Natural killer cell treated with Interleukin-12 subunit alpha and Interleukin-12 subunit beta and Interleukin-15 and Interleukin-18, amount 100 ng/mL, for 72 hours (primary cell): ENCODE measurements at regions not wholly inside any gene's neighbourhood (a gene's known extent, or its start where the extent isn't known, plus 50 kb on each side); places are given as distances from the start of the nearest gene placed in this dataset.

Experiments used
- ATAC-seq, 2 donors: fragments of 150-1000 bp; cut with Tn5 transposase in 1 of 2; sonication (Bioruptor Pico), chemical (Tn5 transposase) in 1 of 2; 2 replicates each; pipeline ENCODE4 v1.10.0; 2021
- DNase-seq: peaks from one replicate; pipeline ENCODE4 v3.0.0; 2022; ENCODE audit warnings: low spot score
- H3K27ac Mint-ChIP-seq, 2 donors: 1 replicate in 1 of 2; 2 replicates in 1 of 2; pipeline ENCODE4 v1.8.0; 2022; ENCODE audit warnings: mixed read lengths in 2 of 2, mild to moderate bottlenecking in 1 of 2, moderate library complexity in 1 of 2
- H3K27me3 Mint-ChIP-seq, 2 donors: 1 replicate in 1 of 2; 2 replicates in 1 of 2; pipeline ENCODE4 v1.8.0; 2022; ENCODE audit warnings: mixed read lengths in 2 of 2
- H3K36me3 Mint-ChIP-seq: one replicate; pipeline ENCODE4 v1.8.0; 2022; ENCODE audit warnings: mixed read lengths
- H3K4me1 Mint-ChIP-seq, 2 donors: 1 replicate in 1 of 2; 2 replicates in 1 of 2; pipeline ENCODE4 v1.8.0; 2022; ENCODE audit warnings: low read depth in 2 of 2, mixed read lengths in 2 of 2, mild to moderate bottlenecking in 1 of 2
- H3K4me3 Mint-ChIP-seq: one replicate; pipeline ENCODE4 v1.8.0; 2022; ENCODE audit warnings: mixed read lengths
- H3K9me3 Mint-ChIP-seq: 2 replicates; pipeline ENCODE4 v1.8.0; 2022; ENCODE audit warnings: mixed read lengths

DNA sequence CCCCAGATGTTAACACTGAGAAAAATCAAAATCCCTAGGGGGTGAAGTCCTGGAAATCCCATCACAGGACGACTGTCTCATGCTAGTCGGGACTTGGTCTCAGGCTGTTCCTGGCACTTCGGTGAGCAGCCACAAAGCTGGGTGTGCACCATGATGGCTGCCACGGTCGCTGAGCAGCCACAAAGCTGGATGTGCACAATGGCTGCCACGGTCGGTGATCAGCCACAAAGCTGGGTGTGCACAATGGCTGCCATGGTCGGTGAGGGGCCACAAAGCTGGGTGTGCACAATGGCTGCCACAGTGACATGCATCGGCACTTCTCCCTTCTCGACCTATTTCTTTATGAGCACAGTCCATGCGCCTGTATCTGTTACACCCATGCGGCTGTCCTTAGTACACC is 505.1 kb downstream of the TCERG1L start:
- no peak for DNase-seq
- Mint-ChIP-seq H3K36me3 (no peaks in the 10 kb centered on the region), H3K27me3 (no peaks in the 10 kb centered on the region), H3K4me1 (no peaks in the 10 kb centered on the region), H3K4me3 (no peak overlapping the region), H3K27ac (no peak overlapping the region), H3K9me3 (no peaks in the 10 kb centered on the region)
- no peak for ATAC-seq

DNA sequence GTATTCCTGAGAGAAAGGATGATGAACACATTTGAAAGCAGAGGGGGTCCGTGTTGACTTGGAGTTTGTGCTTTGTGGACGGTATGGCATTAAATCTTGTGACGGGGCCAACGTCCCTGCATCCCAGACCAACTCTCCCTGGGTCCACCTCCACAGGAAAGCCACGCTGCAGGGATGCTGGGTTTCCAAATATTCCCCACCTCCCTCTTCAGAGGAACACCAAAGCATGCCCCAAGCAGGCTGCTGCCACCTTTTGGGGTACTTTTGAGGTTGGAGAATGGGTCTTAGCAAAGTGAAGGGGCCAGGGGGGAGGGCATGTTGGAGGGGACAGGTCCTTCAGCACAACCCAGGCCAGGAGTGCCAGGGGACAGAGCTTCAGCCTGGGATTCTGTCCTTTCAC is 504.4 kb downstream of the TCERG1L start:
- Mint-ChIP-seq H3K36me3 (no peaks in the 10 kb centered on the region), H3K4me3 (no peak overlapping the region), H3K4me1 (no peaks in the 10 kb centered on the region), H3K27me3 (no peaks in the 10 kb centered on the region), H3K9me3 (no peaks in the 10 kb centered on the region), H3K27ac (no peak overlapping the region)
- DNase-seq, result peak; percentile 16
- ATAC-seq, result no peak

DNA sequence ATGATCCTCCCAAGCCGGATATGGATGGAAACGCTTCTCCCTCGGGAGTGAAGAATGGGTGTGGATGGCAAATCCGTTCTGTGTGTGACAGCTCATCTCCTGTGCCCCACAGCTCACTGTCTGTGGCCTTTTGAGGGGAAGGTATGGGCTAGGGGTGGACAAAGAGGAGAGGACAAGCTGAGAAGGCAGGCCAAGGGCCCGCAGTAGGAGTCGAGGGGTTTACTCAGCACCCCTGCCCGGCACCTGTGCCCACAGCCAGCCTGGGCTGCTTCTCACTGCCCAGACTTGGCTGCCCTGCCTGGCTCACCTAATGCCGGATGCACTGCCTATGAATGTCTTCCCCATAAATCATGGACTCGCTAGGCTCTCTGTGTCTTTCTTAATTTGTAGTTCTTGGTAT is 503.8 kb downstream of the TCERG1L start:
- no peaks in the 10 kb centered on the region for H3K36me3 Mint-ChIP-seq
- ATAC-seq, result no peak

DNA sequence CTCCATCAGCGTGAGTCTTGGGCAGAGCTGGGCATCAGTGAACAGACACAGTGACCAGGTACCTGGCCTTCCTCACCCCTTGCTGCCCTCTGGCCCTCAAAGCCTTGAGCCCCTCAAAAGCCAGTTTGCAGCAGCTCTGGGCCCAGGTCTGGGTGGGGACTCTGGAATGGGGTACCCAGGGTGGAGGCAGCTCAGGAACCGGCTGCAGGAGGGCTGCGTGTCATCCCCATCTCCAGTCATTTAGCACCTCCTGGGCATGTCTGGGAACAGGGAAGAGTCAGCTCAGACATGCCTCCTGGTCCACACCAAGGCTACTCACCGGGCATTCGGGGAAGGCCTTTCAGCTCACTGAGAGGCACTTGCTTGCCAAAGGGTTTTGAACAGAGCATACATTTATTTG is 503.3 kb downstream of the TCERG1L start:
- no peaks in the 10 kb centered on the region for H3K27me3 Mint-ChIP-seq

More for the DNA sequence above, 503.8 kb downstream of the TCERG1L start:
- Mint-ChIP-seq H3K27me3 (no peaks in the 10 kb centered on the region), H3K27ac (no peak overlapping the region), H3K4me3 (no peak overlapping the region), H3K4me1 (no peaks in the 10 kb centered on the region), H3K9me3 (no peaks in the 10 kb centered on the region)
- DNase-seq, result peak; percentile 28

DNA sequence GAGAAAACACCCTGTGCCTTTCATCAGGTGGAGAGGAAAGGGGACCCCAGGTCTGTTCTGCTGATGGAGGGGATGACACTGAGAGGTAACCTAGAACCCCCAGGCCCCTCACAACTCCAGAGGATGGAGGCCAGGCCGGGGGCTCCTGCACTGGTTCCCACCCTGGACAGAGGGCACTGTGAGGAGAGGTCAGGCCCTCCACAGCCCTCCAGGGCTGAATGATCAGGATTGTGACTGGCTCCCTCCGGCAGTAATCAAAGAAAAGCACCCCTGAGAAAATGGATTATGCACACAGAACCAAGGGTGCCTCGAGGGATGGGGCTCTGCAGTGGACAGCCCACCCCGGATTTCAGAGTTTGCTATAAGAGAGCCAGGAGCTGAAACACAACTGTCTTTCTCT is 502.8 kb downstream of the TCERG1L start:
- H3K27me3 Mint-ChIP-seq, result no peaks in the 10 kb centered on the region
- no peak overlapping the region for H3K4me3 Mint-ChIP-seq
- no peaks in the 10 kb centered on the region for H3K36me3 Mint-ChIP-seq
- no peak overlapping the region for H3K27ac Mint-ChIP-seq
- DNase-seq (no peak), ATAC-seq (no peak)
- no peaks in the 10 kb centered on the region for H3K4me1 Mint-ChIP-seq
- no peaks in the 10 kb centered on the region for H3K9me3 Mint-ChIP-seq

More for the DNA sequence above, 503.3 kb downstream of the TCERG1L start:
- Mint-ChIP-seq H3K9me3 (no peaks in the 10 kb centered on the region), H3K4me1 (no peaks in the 10 kb centered on the region), H3K36me3 (no peaks in the 10 kb centered on the region), H3K27ac (no peak overlapping the region), H3K4me3 (no peak overlapping the region)
- no peak for ATAC-seq
- DNase-seq, result no peak

DNA sequence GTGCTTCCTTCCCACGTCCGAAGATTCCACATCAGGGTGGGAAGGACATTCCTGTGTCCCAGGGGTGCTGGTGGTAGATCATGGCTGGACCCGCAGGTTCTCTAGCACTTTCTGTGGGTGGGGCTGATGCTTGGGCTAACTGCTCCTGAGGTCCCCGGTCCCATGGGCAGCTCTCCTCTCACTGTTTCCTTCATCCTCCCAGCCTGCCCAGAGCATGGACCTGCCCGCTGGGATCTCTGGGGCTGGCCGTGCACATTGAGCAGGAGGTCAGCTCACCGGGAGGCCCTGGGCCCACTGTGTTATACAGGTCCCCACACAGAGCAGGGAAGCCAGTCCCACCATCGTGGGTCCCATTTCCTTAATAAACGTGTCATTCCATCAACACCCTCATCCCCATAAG is 502.3 kb downstream of the TCERG1L start:
- no peak overlapping the region for H3K4me3 Mint-ChIP-seq

DNA sequence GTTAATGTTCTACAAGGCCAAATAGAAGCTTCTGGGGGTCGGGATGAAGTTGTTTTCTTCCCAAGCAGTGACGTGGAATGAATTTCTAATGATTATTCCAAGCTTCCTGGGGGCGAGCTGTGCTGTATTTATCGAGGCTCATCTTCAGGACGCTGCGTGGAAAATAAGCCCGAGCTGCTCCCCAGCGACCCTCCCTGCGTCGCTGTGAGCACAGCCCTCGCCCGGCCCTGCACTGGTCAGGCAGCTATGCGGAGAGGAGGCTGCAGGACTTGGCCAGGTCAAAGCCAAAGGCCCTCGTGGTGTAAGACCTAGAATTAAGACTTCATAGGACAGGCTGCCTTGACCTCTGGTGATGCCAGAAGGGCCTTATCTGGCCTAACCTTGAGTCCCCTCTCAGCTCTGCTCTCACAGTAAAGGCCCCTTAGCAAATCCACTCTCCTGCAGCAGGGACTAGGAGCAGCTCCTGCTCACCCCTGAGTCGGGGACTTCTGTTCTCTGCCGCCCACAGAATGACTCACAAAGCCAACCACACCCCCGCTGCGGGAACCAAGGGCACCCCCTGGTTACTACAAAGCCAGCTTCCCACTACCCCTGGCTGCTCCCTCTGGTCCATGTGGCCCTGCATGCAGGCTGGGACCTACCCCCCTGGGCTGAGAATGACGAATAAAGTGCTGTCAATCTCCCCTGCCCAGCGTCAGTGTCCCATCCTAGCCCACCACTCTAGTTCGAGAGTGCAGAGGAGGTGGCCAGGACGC is 501.6 kb downstream of the TCERG1L start:
- DNase-seq (no peak), ATAC-seq (no peak)
- no peak overlapping the region for H3K27ac Mint-ChIP-seq
- no peaks in the 10 kb centered on the region for H3K9me3 Mint-ChIP-seq
- H3K36me3 Mint-ChIP-seq, result no peaks in the 10 kb centered on the region
- H3K4me1 Mint-ChIP-seq, result no peaks in the 10 kb centered on the region
- H3K27me3 Mint-ChIP-seq, result no peaks in the 10 kb centered on the region
- H3K4me3 Mint-ChIP-seq, result no peak overlapping the region

More for the DNA sequence above, 502.3 kb downstream of the TCERG1L start:
- no peaks in the 10 kb centered on the region for H3K9me3 Mint-ChIP-seq
- ATAC-seq, result no peak
- no peaks in the 10 kb centered on the region for H3K4me1 Mint-ChIP-seq
- no peak for DNase-seq
- no peaks in the 10 kb centered on the region for H3K36me3 Mint-ChIP-seq
- no peak overlapping the region for H3K27ac Mint-ChIP-seq
- H3K27me3 Mint-ChIP-seq, result no peaks in the 10 kb centered on the region

DNA sequence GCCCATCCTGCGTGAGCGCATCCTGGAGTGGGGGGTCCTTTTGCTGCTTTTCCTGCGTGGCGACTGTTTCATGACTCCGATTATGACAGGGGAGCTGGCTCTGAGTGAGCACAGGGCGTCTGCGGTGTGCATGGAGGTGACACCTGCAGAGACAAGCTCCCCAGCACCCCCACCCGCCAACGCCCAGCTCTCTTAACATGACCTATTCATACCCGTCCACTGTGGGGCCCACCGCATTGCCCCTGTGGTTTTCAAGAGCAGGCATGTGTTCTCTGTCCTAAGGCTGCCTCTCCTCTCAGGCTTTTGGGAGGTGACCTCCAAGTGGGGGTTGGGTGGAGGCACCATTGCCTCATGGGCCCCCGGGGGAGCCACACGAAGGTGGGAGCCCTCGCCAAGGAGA is 500.7 kb downstream of the TCERG1L start:
- no peaks in the 10 kb centered on the region for H3K36me3 Mint-ChIP-seq
- H3K27ac Mint-ChIP-seq, result no peak overlapping the region
- ATAC-seq (no peak), DNase-seq (no peak)
- H3K4me1 Mint-ChIP-seq, result no peaks in the 10 kb centered on the region
- no peaks in the 10 kb centered on the region for H3K9me3 Mint-ChIP-seq
- no peak overlapping the region for H3K4me3 Mint-ChIP-seq
- H3K27me3 Mint-ChIP-seq, result no peaks in the 10 kb centered on the region

DNA sequence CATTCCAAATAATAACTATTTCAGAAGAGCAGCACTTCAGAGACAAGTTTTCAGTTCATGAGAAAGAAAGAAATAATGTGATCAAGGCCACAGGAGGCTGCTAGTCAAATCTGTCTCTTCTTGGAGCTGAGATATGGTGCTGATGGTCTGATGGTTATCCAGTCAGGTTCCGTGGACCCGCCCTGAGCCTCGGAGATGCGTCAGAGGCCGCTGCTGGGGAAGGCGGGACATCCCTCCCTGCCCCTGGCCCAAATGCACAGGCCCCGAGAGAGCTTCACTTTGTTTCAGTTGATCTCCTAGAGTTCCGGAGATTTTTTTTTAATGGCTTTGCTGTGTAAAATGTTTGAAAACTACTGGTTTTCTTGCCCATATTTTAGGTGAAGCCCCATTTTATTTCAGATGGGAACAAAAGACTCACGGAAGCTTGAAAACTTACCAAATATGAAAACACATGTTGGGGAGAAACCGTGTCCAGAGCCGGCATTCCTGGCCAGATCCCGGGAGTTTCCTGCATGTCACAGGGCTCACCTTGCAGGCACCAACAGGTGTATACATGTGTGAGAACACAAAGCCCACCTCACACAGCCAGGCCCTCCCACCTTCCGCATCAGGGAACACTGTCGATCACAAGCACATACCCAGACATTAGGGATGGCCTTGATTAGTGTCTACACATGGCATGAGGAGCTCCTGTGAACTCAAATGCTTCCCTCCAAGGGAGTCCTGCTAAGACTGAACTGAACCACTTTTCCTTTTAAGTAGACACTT is 499.0 kb downstream of the TCERG1L start:
- H3K4me3 Mint-ChIP-seq, result no peak overlapping the region
- ATAC-seq (no peak), DNase-seq (no peak)
- no peaks in the 10 kb centered on the region for H3K9me3 Mint-ChIP-seq
- H3K27me3 Mint-ChIP-seq, result no peaks in the 10 kb centered on the region
- no peaks in the 10 kb centered on the region for H3K4me1 Mint-ChIP-seq
- H3K27ac Mint-ChIP-seq, result no peak overlapping the region
- H3K36me3 Mint-ChIP-seq, result no peaks in the 10 kb centered on the region

DNA sequence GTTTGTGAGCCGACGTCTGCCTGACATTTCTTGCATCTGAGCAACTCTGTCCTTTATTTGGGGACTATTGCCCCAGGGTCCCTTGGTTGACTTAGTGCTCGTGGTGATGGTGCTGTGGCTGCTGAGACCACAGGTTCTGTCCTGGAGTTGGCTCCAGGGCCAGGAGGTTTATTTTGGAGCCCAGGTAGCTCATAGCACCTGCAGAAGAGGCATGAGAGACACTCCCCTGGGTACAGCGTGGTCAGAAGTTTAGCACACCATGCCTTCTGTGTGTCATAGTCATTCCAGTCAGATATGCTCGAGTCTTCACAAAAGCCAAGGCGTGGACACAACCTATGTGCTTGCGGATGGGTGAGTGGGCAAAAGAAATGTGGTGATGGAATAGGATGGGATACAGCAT is 496.9 kb downstream of the TCERG1L start:
- Mint-ChIP-seq H3K9me3 (peaks cover 8% of the 10 kb centered on the region), H3K4me3 (no peak overlapping the region), H3K36me3 (no peaks in the 10 kb centered on the region), H3K27ac (no peak overlapping the region), H3K4me1 (no peaks in the 10 kb centered on the region), H3K27me3 (no peaks in the 10 kb centered on the region)
- DNase-seq, result no peak
- ATAC-seq, result no peak

DNA sequence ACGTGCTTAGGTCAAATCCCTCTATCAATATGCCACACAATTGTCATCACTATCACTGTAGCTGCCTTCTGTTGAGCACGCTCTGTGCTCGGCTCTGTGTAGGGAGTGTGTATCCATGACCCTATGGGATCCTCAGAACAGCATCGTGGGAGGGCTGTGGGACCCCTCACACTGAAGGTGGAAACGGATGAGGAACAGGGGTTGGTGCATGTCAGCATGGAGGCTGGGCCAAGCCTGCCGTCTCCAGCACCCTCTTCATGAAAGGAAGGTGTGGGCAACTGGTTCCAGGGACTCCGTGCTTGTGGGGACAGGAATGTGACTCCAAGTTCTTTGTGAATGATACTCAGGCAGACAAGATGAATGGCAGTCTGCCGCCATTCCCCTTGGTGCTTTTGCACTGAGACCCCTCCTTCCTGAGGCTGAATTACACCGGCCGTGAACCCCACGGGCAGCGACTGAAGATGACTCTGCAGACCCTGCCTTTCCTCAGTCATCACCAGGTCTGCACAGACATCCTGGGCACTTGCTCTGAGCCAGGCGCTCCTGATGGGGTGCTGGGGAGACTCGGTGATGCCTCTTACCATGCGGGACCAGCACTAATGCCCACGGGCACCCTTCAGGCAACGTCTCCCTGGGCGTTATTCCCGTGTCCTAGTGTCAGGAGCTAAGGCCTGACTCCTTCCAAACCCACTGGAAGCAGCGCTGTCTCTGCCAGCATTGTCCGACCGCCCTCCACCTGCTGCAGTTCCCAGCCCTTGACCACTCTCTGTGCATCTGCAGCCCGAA is 495.2 kb downstream of the TCERG1L start:
- Mint-ChIP-seq H3K4me3 (no peak overlapping the region), H3K27ac (no peak overlapping the region), H3K36me3 (no peaks in the 10 kb centered on the region), H3K9me3 (peaks cover 8% of the 10 kb centered on the region), H3K4me1 (no peaks in the 10 kb centered on the region), H3K27me3 (no peaks in the 10 kb centered on the region)
- DNase-seq, result no peak
- ATAC-seq, result peak; percentile 39 to 40

DNA sequence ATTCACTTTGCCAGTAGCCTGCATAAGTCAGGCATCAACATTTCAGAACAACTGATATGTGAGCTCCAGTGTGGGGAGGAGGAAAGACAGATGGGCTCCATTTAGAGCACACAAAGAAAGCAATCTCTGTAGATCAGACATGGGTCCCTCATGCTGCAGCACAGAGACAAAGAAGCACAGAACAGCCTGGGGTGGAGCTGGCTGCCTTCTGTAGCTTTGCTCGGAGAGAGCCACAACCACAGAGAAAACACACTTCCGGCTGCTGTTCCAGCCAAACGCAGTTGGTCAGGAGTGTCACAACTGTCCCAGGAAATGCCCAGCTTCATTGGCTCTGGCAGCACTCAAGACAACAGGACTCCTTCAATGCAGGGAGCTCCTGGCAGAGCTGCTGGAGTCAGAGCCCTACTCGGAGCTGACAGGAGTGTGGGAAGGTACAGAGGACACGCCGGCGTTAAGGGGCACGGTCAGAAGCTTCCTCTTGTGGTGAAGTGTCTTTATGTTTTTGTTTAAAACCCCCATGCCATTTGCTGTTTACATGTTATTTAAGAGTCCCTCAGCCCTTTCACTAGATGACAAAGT is 494.4 kb downstream of the TCERG1L start:
- Mint-ChIP-seq H3K4me3 (no peak overlapping the region), H3K4me1 (no peaks in the 10 kb centered on the region), H3K27ac (no peak overlapping the region), H3K9me3 (peaks cover 8% of the 10 kb centered on the region), H3K36me3 (no peaks in the 10 kb centered on the region), H3K27me3 (no peaks in the 10 kb centered on the region)
- DNase-seq (no peak), ATAC-seq (no peak)

DNA sequence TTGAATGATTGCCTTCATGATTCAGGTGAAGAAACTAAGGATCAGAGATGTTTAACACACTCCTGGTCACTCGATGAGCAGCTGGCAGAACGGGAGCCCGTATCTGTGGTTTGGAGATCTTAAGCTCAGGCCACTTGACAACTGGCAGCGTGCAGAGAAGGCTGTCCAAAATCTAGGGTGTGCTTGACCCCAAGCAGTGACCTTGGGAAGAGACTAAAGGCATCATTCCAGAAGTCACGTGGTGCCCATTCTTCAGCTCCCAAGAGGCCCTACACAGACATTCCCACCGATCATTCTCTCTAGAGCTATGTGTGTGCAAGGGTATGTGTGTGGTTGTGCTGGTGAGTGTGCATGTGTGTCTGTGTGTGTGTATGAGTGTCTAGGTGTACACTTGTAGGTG is 493.8 kb downstream of the TCERG1L start:
- no peak for DNase-seq
- no peaks in the 10 kb centered on the region for H3K4me1 Mint-ChIP-seq
- H3K4me3 Mint-ChIP-seq, result no peak overlapping the region
- peaks cover 8% of the 10 kb centered on the region for H3K9me3 Mint-ChIP-seq
- no peaks in the 10 kb centered on the region for H3K27me3 Mint-ChIP-seq
- H3K27ac Mint-ChIP-seq, result no peak overlapping the region
- no peak for ATAC-seq
- no peaks in the 10 kb centered on the region for H3K36me3 Mint-ChIP-seq
